ENCODE measurements at regions not wholly inside any gene's neighbourhood (a gene's known extent, or its start where the extent isn't known, plus 50 kb on each side); places are given as distances from the start of the nearest gene placed in this dataset.
"Not testable (repeated sequence)": the region's sequence is repeated elsewhere in the genome, so short reads cannot be mapped to it uniquely, and the experiment has no call there.

DNA sequence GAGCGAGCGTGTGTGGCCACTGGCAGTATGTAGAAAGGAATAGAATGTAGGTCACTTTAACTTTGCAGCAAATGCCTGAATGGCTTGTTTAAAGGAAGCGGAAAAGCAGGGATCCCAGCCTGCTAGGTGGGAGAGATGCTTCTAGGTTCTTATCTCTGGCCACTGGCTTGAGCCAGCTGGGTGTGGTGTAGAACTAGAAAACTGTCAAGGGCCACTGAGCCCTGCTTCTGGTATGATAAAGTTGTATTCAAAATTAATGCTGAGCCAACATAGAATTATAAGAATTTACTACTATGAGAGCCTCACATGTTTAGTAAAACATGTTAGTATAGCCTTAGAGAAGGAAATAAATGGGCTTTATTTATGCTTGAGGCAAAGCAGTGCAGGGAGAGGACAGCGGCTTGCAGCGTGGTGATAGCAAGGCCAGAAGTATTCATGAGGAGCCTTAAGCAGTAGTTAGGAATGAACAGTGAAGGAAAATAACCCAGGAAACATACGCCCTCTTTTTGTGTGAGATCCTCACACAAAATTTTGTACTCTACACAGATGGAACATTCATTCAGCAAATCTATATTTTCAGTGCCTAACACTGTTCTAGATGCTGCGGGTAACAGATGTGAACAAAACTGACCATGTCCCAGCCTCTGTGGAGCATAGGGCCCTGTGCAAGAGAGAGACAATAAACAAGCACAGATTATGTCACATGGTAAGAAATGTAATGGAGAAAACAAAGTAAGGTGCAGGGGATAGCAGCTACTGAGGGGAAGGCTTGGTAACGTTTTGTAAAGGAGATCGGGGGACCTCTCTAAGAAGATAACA lies 863.2 kb downstream of the DIAPH3 start:
- FAIRE-seq (no peak), DNase-seq (ENCODE audit: insufficient read length, low spot score) (no peak)
- TF ChIP-seq POLR2A (IDR thresholded peaks at IDR 0.05; ENCODE audit: low read depth, low read length) = no peak
- no peak for TF ChIP-seq TAF1 (IDR thresholded peaks at IDR 0.05; ENCODE audit: low read depth, low read length)
- TF ChIP-seq PAX5 (IDR thresholded peaks at IDR 0.05; ENCODE audit: insufficient read depth, low read length, severe bottlenecking) = no peak
- no peak for TF ChIP-seq POU2F2 (IDR thresholded peaks at IDR 0.05; ENCODE audit: low read depth, low read length)
- TF ChIP-seq SPI1 (IDR thresholded peaks at IDR 0.05; ENCODE audit: low read depth, low read length) = no peak
- TF ChIP-seq POLR2AphosphoS5 (IDR thresholded peaks at IDR 0.05; ENCODE audit: low read depth, low read length) = no peak

GRCh38 chr13:59301174-59301567 lies 862.6 kb downstream of the DIAPH3 start:
- FAIRE-seq (no peak), DNase-seq (ENCODE audit: insufficient read length, low spot score) (no peak)
- TF ChIP-seq POLR2AphosphoS5 (IDR thresholded peaks at IDR 0.05; ENCODE audit: low read depth, low read length) (no peak), SPI1 (IDR thresholded peaks at IDR 0.05; ENCODE audit: low read depth, low read length) (no peak), PAX5 (IDR thresholded peaks at IDR 0.05; ENCODE audit: insufficient read depth, low read length, severe bottlenecking) (no peak), POU2F2 (IDR thresholded peaks at IDR 0.05; ENCODE audit: low read depth, low read length) (no peak), TAF1 (IDR thresholded peaks at IDR 0.05; ENCODE audit: low read depth, low read length) (no peak), POLR2A (IDR thresholded peaks at IDR 0.05; ENCODE audit: low read depth, low read length) (no peak)

DNA sequence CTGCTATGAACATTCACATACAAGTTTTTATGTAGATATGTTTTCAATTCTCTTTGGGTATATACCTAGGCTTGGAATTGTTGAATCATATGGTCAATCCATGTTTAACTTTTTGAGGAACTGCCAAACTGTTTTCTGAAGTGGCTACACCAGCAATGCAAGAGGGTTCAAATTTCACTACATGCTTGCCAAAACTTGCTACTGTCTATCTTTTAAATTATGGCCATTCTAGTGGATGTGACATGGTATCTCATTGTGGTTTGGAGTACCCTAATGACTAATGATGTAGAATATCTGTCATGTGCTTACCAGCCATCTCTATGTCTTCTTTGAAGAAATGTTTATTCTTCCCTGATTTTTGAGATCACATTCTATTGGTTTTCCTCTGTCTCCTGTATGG lies 860.3 kb downstream of the DIAPH3 start:
- DNase-seq (ENCODE audit: insufficient read length, low spot score) = no peak
- TF ChIP-seq PAX5 (IDR thresholded peaks at IDR 0.05; ENCODE audit: insufficient read depth, low read length, severe bottlenecking) (no peak), TAF1 (IDR thresholded peaks at IDR 0.05; ENCODE audit: low read depth, low read length) (no peak), POU2F2 (IDR thresholded peaks at IDR 0.05; ENCODE audit: low read depth, low read length) (no peak), POLR2A (IDR thresholded peaks at IDR 0.05; ENCODE audit: low read depth, low read length) (no peak)
- no peak for FAIRE-seq

DNA sequence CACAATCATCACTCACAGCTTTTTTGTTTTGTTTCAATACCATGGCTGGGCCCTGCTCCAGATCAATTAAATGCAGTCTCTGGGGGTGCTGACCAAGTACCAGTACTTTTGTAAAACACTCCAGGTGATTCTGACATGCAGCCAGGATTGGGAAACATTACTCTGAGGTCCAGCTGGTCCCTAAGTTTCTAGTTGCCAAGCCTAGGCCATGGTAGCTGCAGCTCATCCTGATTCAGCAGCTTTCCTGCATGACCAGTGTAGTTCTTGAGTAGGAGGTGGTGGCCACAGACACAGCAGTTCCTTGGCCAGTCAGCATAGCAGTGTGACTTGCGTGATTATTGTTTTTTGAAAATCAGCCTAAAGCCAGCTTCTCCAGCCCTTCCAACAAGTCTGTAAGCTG lies 859.1 kb downstream of the DIAPH3 start:
- DNase-seq (ENCODE audit: insufficient read length, low spot score) = no peak
- no peak for FAIRE-seq
- no peak for TF ChIP-seq TAF1 (IDR thresholded peaks at IDR 0.05; ENCODE audit: low read depth, low read length)
- TF ChIP-seq POLR2AphosphoS5 (IDR thresholded peaks at IDR 0.05; ENCODE audit: low read depth, low read length) = no peak
- no peak for TF ChIP-seq PAX5 (IDR thresholded peaks at IDR 0.05; ENCODE audit: insufficient read depth, low read length, severe bottlenecking)
- TF ChIP-seq SPI1 (IDR thresholded peaks at IDR 0.05; ENCODE audit: low read depth, low read length) = no peak
- no peak for TF ChIP-seq POLR2A (IDR thresholded peaks at IDR 0.05; ENCODE audit: low read depth, low read length)
- TF ChIP-seq POU2F2 (IDR thresholded peaks at IDR 0.05; ENCODE audit: low read depth, low read length) = no peak

- TF ChIP-seq POLR2AphosphoS5 (IDR thresholded peaks at IDR 0.05; ENCODE audit: low read depth, low read length) (no peak), SPI1 (IDR thresholded peaks at IDR 0.05; ENCODE audit: low read depth, low read length) (no peak), POU2F2 (IDR thresholded peaks at IDR 0.05; ENCODE audit: low read depth, low read length) (no peak), PAX5 (IDR thresholded peaks at IDR 0.05; ENCODE audit: insufficient read depth, low read length, severe bottlenecking) (no peak), POLR2A (IDR thresholded peaks at IDR 0.05; ENCODE audit: low read depth, low read length) (no peak)
- FAIRE-seq = no peak
- no peak for DNase-seq (ENCODE audit: insufficient read length, low spot score)
These were observed 857.8 kb downstream of the DIAPH3 start for GRCh38 chr13:59305896-59306295.

- DNase-seq (ENCODE audit: insufficient read length, low spot score) (no peak), FAIRE-seq (no peak)
- TF ChIP-seq PAX5 (IDR thresholded peaks at IDR 0.05; ENCODE audit: insufficient read depth, low read length, severe bottlenecking) (no peak), POLR2A (IDR thresholded peaks at IDR 0.05; ENCODE audit: low read depth, low read length) (no peak), POLR2AphosphoS5 (IDR thresholded peaks at IDR 0.05; ENCODE audit: low read depth, low read length) (no peak), POU2F2 (IDR thresholded peaks at IDR 0.05; ENCODE audit: low read depth, low read length) (no peak), TAF1 (IDR thresholded peaks at IDR 0.05; ENCODE audit: low read depth, low read length) (no peak), SPI1 (IDR thresholded peaks at IDR 0.05; ENCODE audit: low read depth, low read length) (no peak)
These were observed 851.0 kb downstream of the DIAPH3 start for GRCh38 chr13:59312776-59313175.

- FAIRE-seq = peak; percentile 82
These were observed 845.3 kb downstream of the DIAPH3 start for GRCh38 chr13:59318320-59318930.

DNA sequence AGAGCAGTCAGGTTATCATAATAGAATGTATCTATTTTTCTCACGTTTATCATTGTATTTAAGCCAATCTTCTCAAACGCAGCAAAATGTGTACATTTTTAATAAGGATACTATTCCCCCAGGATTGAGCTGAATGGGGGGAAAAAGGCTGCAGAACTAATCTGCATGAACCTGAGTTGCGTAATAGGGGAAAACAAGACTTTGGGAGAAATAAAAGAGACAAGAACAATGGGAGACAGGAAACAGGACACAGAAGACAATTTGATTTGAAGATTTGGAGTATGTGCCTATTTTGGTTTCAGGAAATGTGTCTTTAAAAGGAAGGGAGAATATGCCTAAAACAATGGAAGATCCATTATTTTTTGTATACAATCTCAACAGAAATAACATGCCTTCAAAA lies 844.5 kb downstream of the DIAPH3 start:
- FAIRE-seq = no peak
- TF ChIP-seq POLR2A (IDR thresholded peaks at IDR 0.05; ENCODE audit: low read depth, low read length) = no peak
- DNase-seq (ENCODE audit: insufficient read length, low spot score) = no peak

More at GRCh38 chr13:59318320-59318930, 845.3 kb downstream of the DIAPH3 start:
- no peak for TF ChIP-seq POLR2A (IDR thresholded peaks at IDR 0.05; ENCODE audit: low read depth, low read length)
- no peak for TF ChIP-seq SPI1 (IDR thresholded peaks at IDR 0.05; ENCODE audit: low read depth, low read length)
- no peak for TF ChIP-seq PAX5 (IDR thresholded peaks at IDR 0.05; ENCODE audit: insufficient read depth, low read length, severe bottlenecking)
- no peak for TF ChIP-seq POLR2AphosphoS5 (IDR thresholded peaks at IDR 0.05; ENCODE audit: low read depth, low read length)
- no peak for TF ChIP-seq TAF1 (IDR thresholded peaks at IDR 0.05; ENCODE audit: low read depth, low read length)
- no peak for TF ChIP-seq POU2F2 (IDR thresholded peaks at IDR 0.05; ENCODE audit: low read depth, low read length)
- DNase-seq (ENCODE audit: insufficient read length, low spot score) = peak; percentile 4

- no peak for TF ChIP-seq TAF1 (IDR thresholded peaks at IDR 0.05; ENCODE audit: low read depth, low read length)
- TF ChIP-seq SPI1 (IDR thresholded peaks at IDR 0.05; ENCODE audit: low read depth, low read length) = no peak
- no peak for TF ChIP-seq POU2F2 (IDR thresholded peaks at IDR 0.05; ENCODE audit: low read depth, low read length)
- no peak for TF ChIP-seq PAX5 (IDR thresholded peaks at IDR 0.05; ENCODE audit: insufficient read depth, low read length, severe bottlenecking)
- TF ChIP-seq POLR2A (IDR thresholded peaks at IDR 0.05; ENCODE audit: low read depth, low read length) = no peak
- no peak for TF ChIP-seq POLR2AphosphoS5 (IDR thresholded peaks at IDR 0.05; ENCODE audit: low read depth, low read length)
- DNase-seq (ENCODE audit: insufficient read length, low spot score) = no peak
- no peak for FAIRE-seq
These were observed 843.7 kb downstream of the DIAPH3 start for GRCh38 chr13:59320021-59320420.

- not testable (repeated sequence) for DNase-seq (ENCODE audit: insufficient read length, low spot score); FAIRE-seq
These were observed 839.3 kb downstream of the DIAPH3 start for GRCh38 chr13:59324401-59324800.

Measured in GM12891 (cell line).